HEK293 (cell line): ENCODE measurements at regions not wholly inside any gene's neighbourhood (a gene's known extent, or its start where the extent isn't known, plus 50 kb on each side); places are given as distances from the start of the nearest gene placed in this dataset.

ENCODE experiments used
- CTCF ChIA-PET: fragments of 350-600 bp; formaldehyde crosslinking; extraction: SDS; loops from one replicate; lab custom pipeline; 2021; ENCODE audit warnings: antibody characterized with exemption; lab: Yijun Ruan, JAX
- POLR2A ChIA-PET: fragments of 300-600 bp; formaldehyde crosslinking; extraction: SDS; loops from one replicate; lab custom pipeline; 2020; ENCODE audit warnings: antibody characterized with exemption, inconsistent platforms; lab: Yijun Ruan, JAX
- H3K27ac ChIP-seq: fragments of 200-500 bp; sonication (Bioruptor generic); 2 replicates; pipeline ENCODE4 v1.5.1; 2014; ENCODE audit warnings: low read depth, low read length, control low read depth, inconsistent platforms; ENCODE audit errors: extremely low read depth
- H3K36me3 ChIP-seq, 2 experiments: fragments of 200-500 bp in 1 of 2; sonication (Bioruptor generic) in 1 of 2; 1 replicate in 1 of 2; 2 replicates in 1 of 2; pipeline ENCODE4 v1.5.1; 2014 to 2017; ENCODE audit warnings: inconsistent platforms in 2 of 2, low read length in 2 of 2; ENCODE audit not compliant: control insufficient read depth in 2 of 2, insufficient read depth in 1 of 2
- H3K4me1 ChIP-seq: fragments of 200-500 bp; sonication (Bioruptor generic); 2 replicates; pipeline ENCODE4 v1.5.1; 2014; ENCODE audit warnings: mild to moderate bottlenecking, low read length, inconsistent platforms; ENCODE audit not compliant: control insufficient read depth, insufficient read depth
- H3K4me3 ChIP-seq: 2 replicates; pipeline ENCODE4 v1.5.1; 2011; ENCODE audit warnings: low read depth, mild to moderate bottlenecking, control low read depth, low read length, moderate library complexity
- H3K9me3 ChIP-seq: fragments of 200-500 bp; sonication (Bioruptor generic); 2 replicates; pipeline ENCODE4 v1.5.1; 2014; ENCODE audit warnings: low read depth, low read length, inconsistent platforms; ENCODE audit not compliant: control insufficient read depth, insufficient read depth
- ATF2 ChIP-seq: fragments of 450-650 bp; formaldehyde crosslinking; IDR thresholded peaks from 2 replicates; pipeline ENCODE4 v1.5.1; 2016; ENCODE audit warnings: missing biosample characterization, missing genetic modification characterization, low read depth
- KLF9 ChIP-seq: fragments of 450-650 bp; formaldehyde crosslinking; IDR thresholded peaks from 2 replicates; pipeline ENCODE4 v1.5.1; 2016; ENCODE audit warnings: missing biosample characterization, missing genetic modification characterization, low read depth
- PRDM10 ChIP-seq: fragments of 450-650 bp; formaldehyde crosslinking; IDR thresholded peaks from 2 replicates; pipeline ENCODE4 v1.5.1; 2016; ENCODE audit warnings: missing biosample characterization, missing genetic modification characterization
- RBAK ChIP-seq: fragments of 450-650 bp; formaldehyde crosslinking; IDR thresholded peaks from 2 replicates; pipeline ENCODE4 v1.5.1; 2016; ENCODE audit warnings: missing biosample characterization, missing genetic modification characterization
- SALL2 ChIP-seq: fragments of 450-650 bp; formaldehyde crosslinking; IDR thresholded peaks from 2 replicates; pipeline ENCODE4 v1.5.0; 2017; ENCODE audit warnings: missing biosample characterization, mild to moderate bottlenecking, missing genetic modification characterization, borderline replicate concordance
- SP2 ChIP-seq: fragments of 450-650 bp; formaldehyde crosslinking; IDR thresholded peaks from 2 replicates; pipeline ENCODE4 v1.5.1; 2016; ENCODE audit warnings: missing biosample characterization, missing genetic modification characterization
- TCF7L2 ChIP-seq: IDR thresholded peaks from 2 replicates; pipeline ENCODE4 v1.6.1; 2011; ENCODE audit warnings: low read depth, mild to moderate bottlenecking, inconsistent platforms, low read length, moderate library complexity, borderline replicate concordance
- ZNF157 ChIP-seq: fragments of 450-650 bp; formaldehyde crosslinking; IDR thresholded peaks from 2 replicates; pipeline ENCODE4 v1.5.1; 2016; ENCODE audit warnings: missing biosample characterization, missing genetic modification characterization
- ZNF221 ChIP-seq: fragments of 450-650 bp; formaldehyde crosslinking; IDR thresholded peaks from 2 replicates; pipeline ENCODE4 v1.5.1; 2017; ENCODE audit warnings: missing biosample characterization, missing genetic modification characterization, borderline replicate concordance
- ZNF266 ChIP-seq: fragments of 450-650 bp; formaldehyde crosslinking; IDR thresholded peaks from 2 replicates; pipeline ENCODE4 v1.5.1; 2016; ENCODE audit warnings: missing biosample characterization, missing genetic modification characterization, low read depth
- ZNF274 ChIP-seq, 2 experiments: fragments of 200-500 bp in 1 of 2; fragments of 450-650 bp in 1 of 2; sonication (Bioruptor generic) in 1 of 2; formaldehyde crosslinking in 1 of 2; IDR thresholded peaks; 2 replicates each; pipeline versions ENCODE4 v1.5.1 to v1.6.1; 2014 to 2016; ENCODE audit warnings: borderline replicate concordance in 1 of 2, inconsistent platforms in 1 of 2, low read length in 1 of 2, missing biosample characterization in 1 of 2, missing genetic modification characterization in 1 of 2
- ZNF280C ChIP-seq: fragments of 450-650 bp; formaldehyde crosslinking; IDR thresholded peaks from 2 replicates; pipeline ENCODE4 v1.5.1; 2016; ENCODE audit warnings: missing biosample characterization, missing genetic modification characterization
- ZNF391 ChIP-seq: fragments of 450-650 bp; formaldehyde crosslinking; IDR thresholded peaks from 2 replicates; pipeline ENCODE4 v1.5.1; 2016; ENCODE audit warnings: low read depth, missing biosample characterization, missing genetic modification characterization, borderline replicate concordance
- ZNF398 ChIP-seq: fragments of 450-650 bp; formaldehyde crosslinking; IDR thresholded peaks from 2 replicates; pipeline ENCODE4 v1.5.1; 2017; ENCODE audit warnings: missing biosample characterization, missing genetic modification characterization
- ZNF426 ChIP-seq: fragments of 450-650 bp; formaldehyde crosslinking; IDR thresholded peaks from 2 replicates; pipeline ENCODE4 v1.5.1; 2017; ENCODE audit warnings: missing biosample characterization, missing genetic modification characterization, mild to moderate bottlenecking, inconsistent platforms, moderate library complexity
- ZNF530 ChIP-seq: fragments of 450-650 bp; formaldehyde crosslinking; IDR thresholded peaks from 2 replicates; pipeline ENCODE4 v1.5.1; 2016; ENCODE audit warnings: low read depth, missing biosample characterization, missing genetic modification characterization
- ZNF560 ChIP-seq: fragments of 450-650 bp; formaldehyde crosslinking; IDR thresholded peaks from 2 replicates; pipeline ENCODE4 v1.5.1; 2017; ENCODE audit warnings: missing biosample characterization, missing genetic modification characterization, borderline replicate concordance
- ZNF610 ChIP-seq: fragments of 450-650 bp; formaldehyde crosslinking; IDR thresholded peaks from 2 replicates; pipeline ENCODE4 v1.5.1; 2016; ENCODE audit warnings: missing biosample characterization, missing genetic modification characterization, borderline replicate concordance
- ZNF629 ChIP-seq: fragments of 450-650 bp; formaldehyde crosslinking; IDR thresholded peaks from 2 replicates; pipeline ENCODE4 v1.5.1; 2017; ENCODE audit warnings: missing biosample characterization, missing genetic modification characterization
- ZNF645 ChIP-seq: fragments of 450-650 bp; formaldehyde crosslinking; IDR thresholded peaks from 2 replicates; pipeline ENCODE4; 2016; ENCODE audit warnings: missing biosample characterization, missing genetic modification characterization
- ZNF701 ChIP-seq: fragments of 450-650 bp; formaldehyde crosslinking; IDR thresholded peaks from 2 replicates; pipeline ENCODE4 v1.5.1; 2016; ENCODE audit warnings: missing biosample characterization, missing genetic modification characterization
- ZNF747 ChIP-seq: fragments of 450-650 bp; formaldehyde crosslinking; IDR thresholded peaks from 2 replicates; pipeline ENCODE4 v1.5.1; 2016; ENCODE audit warnings: missing biosample characterization, missing genetic modification characterization
- ZNF768 ChIP-seq: fragments of 450-650 bp; formaldehyde crosslinking; IDR thresholded peaks from 2 replicates; pipeline ENCODE4 v1.5.1; 2018; ENCODE audit warnings: missing biosample characterization, mild to moderate bottlenecking, missing genetic modification characterization
- ZNF785 ChIP-seq: fragments of 450-650 bp; formaldehyde crosslinking; IDR thresholded peaks from 2 replicates; pipeline ENCODE4 v1.5.1; 2016; ENCODE audit warnings: missing biosample characterization, missing genetic modification characterization

- TF ChIP-seq KLF9 (tag by site-specific recombination), result no peak
- no peak for TF ChIP-seq SP2 (tag by site-specific recombination)
- no peak for TF ChIP-seq ZNF645 (tag by site-specific recombination)
- TF ChIP-seq TCF7L2, result no peak
- TF ChIP-seq ZNF747 (tag by site-specific recombination), result no peak
- no peak for TF ChIP-seq ZNF785 (tag by site-specific recombination)
- TF ChIP-seq ZNF530 (tag by site-specific recombination), result no peak
- TF ChIP-seq, all 188 proteins: peak for 0
These were observed 86.4 kb upstream of the NOX3 start (continued) for GRCh38 chr6:155542036-155542435.

- Histone ChIP-seq H3K4me3 (no peak overlapping the region), H3K36me3 (no peaks in the 10 kb centered on the region), H3K27ac (no peak overlapping the region), H3K9me3 (no peaks in the 10 kb centered on the region), H3K4me1 (no peaks in the 10 kb centered on the region)
- ChIA-PET POLR2A (no interaction called here), CTCF (no interaction called here)
- TF ChIP-seq ZNF560 (tag by site-specific recombination) (no peak), ZNF157 (no peak), PRDM10 (no peak), ZNF701 (no peak), ZNF768 (tag by site-specific recombination) (no peak), ZNF266 (tag by site-specific recombination) (no peak), ZNF391 (no peak), RBAK (no peak), ZNF221 (tag by site-specific recombination) (no peak), ZNF629 (tag by site-specific recombination) (no peak), ZNF610 (no peak), ZNF280C (tag by site-specific recombination) (no peak), SALL2 (tag by site-specific recombination) (no peak), ZNF426 (tag by site-specific recombination) (no peak), ZNF274 (IDR thresholded peaks at IDR 0.05; ENCODE audit: low read length) (no peak), ZNF274 (tag by site-specific recombination; IDR thresholded peaks at IDR 0.05; ENCODE audit: borderline replicate concordance) (no peak), ZNF398 (tag by site-specific recombination) (no peak), ATF2 (tag by site-specific recombination) (no peak)
These were observed 83.2 kb upstream of the NOX3 start for GRCh38 chr6:155538708-155539390.
